Fibroblast of peridontal ligament (primary cell): ENCODE measurements at regions not wholly inside any gene's neighbourhood (a gene's known extent, or its start where the extent isn't known, plus 50 kb on each side); places are given as distances from the start of the nearest gene placed in this dataset.

ENCODE experiments used
- DNase-seq: peaks from one replicate; pipeline ENCODE4 v3.0.0-alpha.2; 2010; ENCODE audit errors: extremely low read depth

GRCh38 chr2:223464071-223464470 lies 138.1 kb downstream of the SCG2 start:
- DNase-seq = peak; percentile 36

GRCh38 chr2:223465793-223466192 lies 136.4 kb downstream of the SCG2 start:
- peak; percentile 100 for DNase-seq

- DNase-seq = no peak
Measured at GRCh38 chr2:223467196-223467595, 135.0 kb downstream of the SCG2 start.

GRCh38 chr2:223469270-223470046 lies 132.7 kb downstream of the SCG2 start:
- peak; percentile 93 for DNase-seq

GRCh38 chr2:223470602-223471001 lies 131.6 kb downstream of the SCG2 start:
- DNase-seq = no peak

GRCh38 chr2:223472771-223473170 lies 129.4 kb downstream of the SCG2 start:
- no peak for DNase-seq

GRCh38 chr2:223474893-223475292 lies 127.3 kb downstream of the SCG2 start:
- DNase-seq = no peak

- no peak for DNase-seq
Measured at GRCh38 chr2:223475901-223476300, 126.3 kb downstream of the SCG2 start.

GRCh38 chr2:223477318-223477717 lies 124.8 kb downstream of the SCG2 start:
- no peak for DNase-seq

GRCh38 chr2:223481486-223481885 lies 120.7 kb downstream of the SCG2 start:
- no peak for DNase-seq

GRCh38 chr2:223486751-223487150 lies 115.4 kb downstream of the SCG2 start:
- no peak for DNase-seq

GRCh38 chr2:223487214-223487846 lies 114.8 kb downstream of the SCG2 start:
- DNase-seq = no peak

GRCh38 chr2:223488814-223489213 lies 113.3 kb downstream of the SCG2 start:
- DNase-seq = no peak

GRCh38 chr2:223494496-223494895 lies 107.7 kb downstream of the SCG2 start:
- DNase-seq = no peak

- no peak for DNase-seq
Measured at GRCh38 chr2:223494942-223495341, 107.2 kb downstream of the SCG2 start.

- peak; percentile 14 for DNase-seq
Measured at GRCh38 chr2:223496853-223497252, 105.3 kb downstream of the SCG2 start.

- DNase-seq = no peak
Measured at GRCh38 chr2:223500709-223501108, 101.5 kb downstream of the SCG2 start.

- no peak for DNase-seq
Measured at GRCh38 chr2:223501641-223502040, 100.5 kb downstream of the SCG2 start.

- DNase-seq = no peak
Measured at GRCh38 chr2:223503746-223504145, 98.4 kb downstream of the SCG2 start.

- peak; percentile 60 for DNase-seq
Measured at GRCh38 chr2:223508372-223508771, 93.8 kb downstream of the SCG2 start.

GRCh38 chr2:223510713-223511112 lies 91.4 kb downstream of the SCG2 start:
- DNase-seq = no peak

GRCh38 chr2:223511168-223511567 lies 91.0 kb downstream of the SCG2 start:
- no peak for DNase-seq

GRCh38 chr2:223513771-223514455 lies 88.2 kb downstream of the SCG2 start:
- no peak for DNase-seq
